Osteocyte (in vitro differentiated cells): ENCODE measurements at regions not wholly inside any gene's neighbourhood (a gene's known extent, or its start where the extent isn't known, plus 50 kb on each side); places are given as distances from the start of the nearest gene placed in this dataset.
A peak's percentile ranks its signal among the peaks of the same experiment; 100 is the strongest.
"Not testable (repeated sequence)": the region's sequence is repeated elsewhere in the genome, so short reads cannot be mapped to it uniquely, and the experiment has no call there.

ENCODE experiments used
- DNase-seq: peaks from one replicate; pipeline ENCODE4 v3.0.0; 2021; ENCODE audit warnings: mixed read lengths; ENCODE audit not compliant: unreplicated experiment; ENCODE audit errors: extremely low spot score
- H3K27ac Mint-ChIP-seq: one replicate; pipeline ENCODE4 v1.8.0; 2021; ENCODE audit warnings: mild to moderate bottlenecking, mixed read lengths; ENCODE audit not compliant: unreplicated experiment
- H3K27me3 Mint-ChIP-seq: one replicate; pipeline ENCODE4 v1.8.0; 2021; ENCODE audit warnings: mixed read lengths; ENCODE audit not compliant: unreplicated experiment
- H3K36me3 Mint-ChIP-seq: one replicate; pipeline ENCODE4 v1.8.0; 2021; ENCODE audit warnings: mixed read lengths; ENCODE audit not compliant: unreplicated experiment
- H3K4me1 Mint-ChIP-seq: one replicate; pipeline ENCODE4 v1.8.0; 2021; ENCODE audit warnings: mixed read lengths; ENCODE audit not compliant: unreplicated experiment
- H3K4me3 Mint-ChIP-seq: one replicate; pipeline ENCODE4 v1.8.0; 2021; ENCODE audit warnings: mild to moderate bottlenecking, moderate library complexity, mixed read lengths; ENCODE audit not compliant: unreplicated experiment
- H3K9me3 Mint-ChIP-seq: one replicate; pipeline ENCODE4 v1.8.0; 2021; ENCODE audit warnings: mixed read lengths; ENCODE audit not compliant: unreplicated experiment
- CTCF ChIP-seq: fragments of 200-600 bp; sonication (generic); IDR thresholded peaks from 2 replicates; pipeline ENCODE4 v1.5.0; 2021; ENCODE audit warnings: antibody characterized with exemption, mild to moderate bottlenecking, moderate library complexity

- Mint-ChIP-seq H3K9me3 (no peaks in the 10 kb centered on the region), H3K4me3 (no peak overlapping the region)
These were observed 651.9 kb downstream of the DTWD2 start for GRCh38 chr5:118336468-118336867.

DNA sequence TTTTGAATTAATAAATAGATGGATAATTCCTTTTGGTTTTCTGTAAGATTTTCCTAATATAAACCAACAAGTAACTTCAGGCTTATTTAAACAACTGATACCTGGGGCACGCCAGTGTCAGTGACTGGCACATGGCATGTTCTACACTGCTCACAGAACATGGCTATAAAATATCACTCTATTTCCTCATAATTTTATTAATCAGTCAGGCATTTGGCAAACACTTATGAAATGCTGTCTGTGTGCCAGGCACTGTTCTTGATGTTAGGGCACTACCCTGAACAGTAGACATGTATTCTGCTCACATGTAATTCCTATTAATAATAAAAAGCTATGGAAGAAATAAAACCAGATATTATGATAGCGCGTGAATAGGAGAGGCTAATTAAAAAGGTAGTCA lies 661.0 kb downstream of the DTWD2 start:
- DNase-seq, result no peak
- Mint-ChIP-seq H3K4me3 (no peak overlapping the region), H3K9me3 (peaks cover under 1% of the 10 kb centered on the region), H3K36me3 (no peaks in the 10 kb centered on the region), H3K27me3 (no peaks in the 10 kb centered on the region), H3K4me1 (peaks cover 28% of the 10 kb centered on the region), H3K27ac (peak overlapping the region; percentile 36)
- TF ChIP-seq CTCF, result no peak

More at GRCh38 chr5:118336468-118336867, 651.9 kb downstream of the DTWD2 start:
- DNase-seq, result no peak
- TF ChIP-seq CTCF, result no peak
- no peaks in the 10 kb centered on the region for H3K27me3 Mint-ChIP-seq
- no peak overlapping the region for H3K27ac Mint-ChIP-seq
- peaks cover 7% of the 10 kb centered on the region for H3K4me1 Mint-ChIP-seq
- H3K36me3 Mint-ChIP-seq, result no peaks in the 10 kb centered on the region

GRCh38 chr5:118326481-118327045 lies 661.8 kb downstream of the DTWD2 start:
- DNase-seq, result no peak
- Mint-ChIP-seq H3K4me1 (peaks cover 28% of the 10 kb centered on the region), H3K27ac (peak overlapping the region; percentile 53), H3K4me3 (no peak overlapping the region), H3K27me3 (no peaks in the 10 kb centered on the region), H3K9me3 (peaks cover 8% of the 10 kb centered on the region), H3K36me3 (no peaks in the 10 kb centered on the region)
- no peak for TF ChIP-seq CTCF

- Mint-ChIP-seq H3K27me3 (no peaks in the 10 kb centered on the region), H3K27ac (peak overlapping the region; percentile 53), H3K4me1 (peaks cover 28% of the 10 kb centered on the region), H3K4me3 (no peak overlapping the region), H3K9me3 (peaks cover 8% of the 10 kb centered on the region), H3K36me3 (no peaks in the 10 kb centered on the region)
- DNase-seq, result no peak
- no peak for TF ChIP-seq CTCF
These were observed 662.4 kb downstream of the DTWD2 start for GRCh38 chr5:118325931-118326330.

GRCh38 chr5:118323723-118324122 lies 664.6 kb downstream of the DTWD2 start:
- H3K4me1 Mint-ChIP-seq, result peaks cover 28% of the 10 kb centered on the region
- H3K36me3 Mint-ChIP-seq, H3K27me3 Mint-ChIP-seq, H3K9me3 Mint-ChIP-seq, DNase-seq, H3K4me3 Mint-ChIP-seq, H3K27ac Mint-ChIP-seq: not testable (repeated sequence)

DNA sequence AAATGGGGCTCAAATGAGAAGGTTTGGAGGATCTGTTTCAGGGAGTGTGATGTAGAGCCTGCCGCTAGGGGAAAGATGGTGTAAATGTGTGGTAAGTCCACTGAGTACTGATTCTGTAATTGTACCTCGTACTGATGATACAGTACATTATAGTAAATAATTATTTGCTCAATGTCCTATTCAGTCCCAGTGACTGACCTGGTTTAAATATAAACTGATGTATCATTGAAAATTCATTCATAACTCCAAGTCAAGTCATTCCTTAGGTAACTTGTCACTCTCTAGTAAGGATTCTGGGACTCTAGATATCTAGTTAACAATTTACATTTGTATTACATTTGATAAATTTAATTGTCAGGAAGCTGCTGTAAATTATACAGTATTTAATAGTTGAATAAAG lies 667.3 kb downstream of the DTWD2 start:
- no peak overlapping the region for H3K27ac Mint-ChIP-seq
- TF ChIP-seq CTCF, result no peak
- H3K4me3 Mint-ChIP-seq, result no peak overlapping the region
- no peaks in the 10 kb centered on the region for H3K36me3 Mint-ChIP-seq
- H3K4me1 Mint-ChIP-seq, result peaks cover 12% of the 10 kb centered on the region
- no peak for DNase-seq
- no peaks in the 10 kb centered on the region for H3K27me3 Mint-ChIP-seq
- H3K9me3 Mint-ChIP-seq, result peaks cover 8% of the 10 kb centered on the region
